ENCODE measurements at regions not wholly inside any gene's neighbourhood (a gene's known extent, or its start where the extent isn't known, plus 50 kb on each side); places are given as distances from the start of the nearest gene placed in this dataset.

DNA sequence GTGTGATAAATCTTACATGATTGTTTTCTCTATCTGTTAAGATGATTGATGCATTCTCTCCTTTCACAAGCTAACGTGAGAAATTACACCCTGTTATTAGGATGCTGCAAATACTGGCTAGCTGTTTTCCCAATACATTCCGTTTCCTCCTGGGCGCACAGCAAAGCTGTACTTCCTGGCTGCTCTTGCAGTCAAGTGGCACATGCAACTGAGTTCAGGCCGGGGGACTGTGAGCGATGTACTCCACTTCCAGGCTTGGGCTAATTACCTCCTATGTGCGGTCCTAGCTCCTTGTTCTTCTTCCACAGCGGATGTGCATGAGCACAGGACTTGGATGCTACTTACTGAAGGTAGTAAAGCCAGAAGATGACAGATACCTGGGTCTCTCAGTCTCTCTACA, 234.9 kb upstream of the SESN3 start:
- no peaks in the 10 kb centered on the region for H3K9me3 Mint-ChIP-seq
- H3K27me3 Mint-ChIP-seq (ENCODE audit: low read depth) = no peaks in the 10 kb centered on the region
- no peaks in the 10 kb centered on the region for H3K36me3 Mint-ChIP-seq
- ChIA-PET CTCF (interaction anchor here (1.3 kb wide), 1 partner anchor 314 kb away, joined by 6 read pairs; no protein-coding TSS in a partner anchor), POLR2A (no interaction called here)
- DNase-seq (ENCODE audit: low spot score) = no peak
- H3K4me1 Mint-ChIP-seq = no peaks in the 10 kb centered on the region
- H3K4me3 Mint-ChIP-seq = no peak overlapping the region
- ATAC-seq = peak; percentile 60
- no peak for TF ChIP-seq ZNF396 (CRISPR knock-in tag; IDR thresholded peaks at IDR 0.05; ENCODE audit: borderline replicate concordance)
- no peak for TF ChIP-seq CBFB (CRISPR knock-in tag; IDR thresholded peaks at IDR 0.05; ENCODE audit: low read depth)
- TF ChIP-seq ZNF232 (CRISPR knock-in tag; IDR thresholded peaks at IDR 0.05) = no peak
- TF ChIP-seq EMX1 (CRISPR knock-in tag; IDR thresholded peaks at IDR 0.05) = no peak
- TF ChIP-seq PREB (CRISPR knock-in tag; IDR thresholded peaks at IDR 0.05; ENCODE audit: borderline replicate concordance) = no peak
- no peak for TF ChIP-seq HMGA2 (CRISPR knock-in tag; IDR thresholded peaks at IDR 0.05)
- no peak overlapping the region for H3K27ac Mint-ChIP-seq

DNA sequence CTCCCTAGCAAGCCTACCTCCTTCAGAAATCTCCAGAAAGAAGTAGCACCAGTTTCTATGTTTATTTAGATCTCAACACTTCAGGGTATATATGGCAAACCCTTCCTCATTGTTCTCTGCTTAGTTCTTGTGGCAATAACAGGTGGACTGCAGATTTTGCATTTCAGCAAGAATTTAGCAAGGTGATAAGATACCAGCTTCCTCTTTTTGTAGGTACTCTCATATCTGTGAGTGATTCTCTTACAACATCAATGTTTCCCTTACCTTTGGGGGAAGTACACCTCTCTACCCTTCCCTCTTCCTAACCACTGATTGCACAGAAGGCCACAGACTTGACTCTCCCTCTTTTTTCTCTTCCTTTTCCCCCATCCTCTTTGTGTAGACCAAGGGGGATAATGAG, 230.9 kb upstream of the SESN3 start:
- CTCF ChIA-PET = interaction anchor here (0.6 kb wide), 1 partner anchor 12 kb away, joined by 3 read pairs; no protein-coding TSS in a partner anchor
- ATAC-seq (no peak), DNase-seq (ENCODE audit: low spot score) (no peak)
- POLR2A ChIA-PET = no interaction called here
- Mint-ChIP-seq H3K9me3 (peaks cover under 1% of the 10 kb centered on the region; the same call in 1 of the 2 replicates), H3K27ac (no peak overlapping the region), H3K27me3 (ENCODE audit: low read depth) (no peaks in the 10 kb centered on the region), H3K36me3 (no peaks in the 10 kb centered on the region), H3K4me1 (no peaks in the 10 kb centered on the region), H3K4me3 (no peak overlapping the region)
- TF ChIP-seq MXD4 (CRISPR knock-in tag; IDR thresholded peaks at IDR 0.05; ENCODE audit: borderline replicate concordance) = no peak
- TF ChIP-seq MAX (CRISPR knock-in tag; IDR thresholded peaks at IDR 0.05) = no peak
- TF ChIP-seq, protein P1, sequence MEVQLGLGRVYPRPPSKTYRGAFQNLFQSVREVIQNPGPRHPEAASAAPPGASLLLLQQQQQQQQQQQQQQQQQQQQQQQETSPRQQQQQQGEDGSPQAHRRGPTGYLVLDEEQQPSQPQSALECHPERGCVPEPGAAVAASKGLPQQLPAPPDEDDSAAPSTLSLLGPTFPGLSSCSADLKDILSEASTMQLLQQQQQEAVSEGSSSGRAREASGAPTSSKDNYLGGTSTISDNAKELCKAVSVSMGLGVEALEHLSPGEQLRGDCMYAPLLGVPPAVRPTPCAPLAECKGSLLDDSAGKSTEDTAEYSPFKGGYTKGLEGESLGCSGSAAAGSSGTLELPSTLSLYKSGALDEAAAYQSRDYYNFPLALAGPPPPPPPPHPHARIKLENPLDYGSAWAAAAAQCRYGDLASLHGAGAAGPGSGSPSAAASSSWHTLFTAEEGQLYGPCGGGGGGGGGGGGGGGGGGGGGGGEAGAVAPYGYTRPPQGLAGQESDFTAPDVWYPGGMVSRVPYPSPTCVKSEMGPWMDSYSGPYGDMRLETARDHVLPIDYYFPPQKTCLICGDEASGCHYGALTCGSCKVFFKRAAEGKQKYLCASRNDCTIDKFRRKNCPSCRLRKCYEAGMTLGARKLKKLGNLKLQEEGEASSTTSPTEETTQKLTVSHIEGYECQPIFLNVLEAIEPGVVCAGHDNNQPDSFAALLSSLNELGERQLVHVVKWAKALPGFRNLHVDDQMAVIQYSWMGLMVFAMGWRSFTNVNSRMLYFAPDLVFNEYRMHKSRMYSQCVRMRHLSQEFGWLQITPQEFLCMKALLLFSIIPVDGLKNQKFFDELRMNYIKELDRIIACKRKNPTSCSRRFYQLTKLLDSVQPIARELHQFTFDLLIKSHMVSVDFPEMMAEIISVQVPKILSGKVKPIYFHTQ (CRISPR knock-in tag; IDR thresholded peaks at IDR 0.05) = no peak
- TF ChIP-seq ATF1 (CRISPR knock-in tag; IDR thresholded peaks at IDR 0.05) = no peak
- TF ChIP-seq, protein P2, sequence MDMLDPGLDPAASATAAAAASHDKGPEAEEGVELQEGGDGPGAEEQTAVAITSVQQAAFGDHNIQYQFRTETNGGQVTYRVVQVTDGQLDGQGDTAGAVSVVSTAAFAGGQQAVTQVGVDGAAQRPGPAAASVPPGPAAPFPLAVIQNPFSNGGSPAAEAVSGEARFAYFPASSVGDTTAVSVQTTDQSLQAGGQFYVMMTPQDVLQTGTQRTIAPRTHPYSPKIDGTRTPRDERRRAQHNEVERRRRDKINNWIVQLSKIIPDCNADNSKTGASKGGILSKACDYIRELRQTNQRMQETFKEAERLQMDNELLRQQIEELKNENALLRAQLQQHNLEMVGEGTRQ (CRISPR knock-in tag; IDR thresholded peaks at IDR 0.05) = no peak
- TF ChIP-seq NFATC4 (CRISPR knock-in tag; IDR thresholded peaks at IDR 0.05) = no peak
- TF ChIP-seq CREM (CRISPR knock-in tag; IDR thresholded peaks at IDR 0.05) = no peak
- TF ChIP-seq NR1H2 (CRISPR knock-in tag; IDR thresholded peaks at IDR 0.05) = no peak
- no peak for TF ChIP-seq ZNF232 (CRISPR knock-in tag; IDR thresholded peaks at IDR 0.05)

DNA sequence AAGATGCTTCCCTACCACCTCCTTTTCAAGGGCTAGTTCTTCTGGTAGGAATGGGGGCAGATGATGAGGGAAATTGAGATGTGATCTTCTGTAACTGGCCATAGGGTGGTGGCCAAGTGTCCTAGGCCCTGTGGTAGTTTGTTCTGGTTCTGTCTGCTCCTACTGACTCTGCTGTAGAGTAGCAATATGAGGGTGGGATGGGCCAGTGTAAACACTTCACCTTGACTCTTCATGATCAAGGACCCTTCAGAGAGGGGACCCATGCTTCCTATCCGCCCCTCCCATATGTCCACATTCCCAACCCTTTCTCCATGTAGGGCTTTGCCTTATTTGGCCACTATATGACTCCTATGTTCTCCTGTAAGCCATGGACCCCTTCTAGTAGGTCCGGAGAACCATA, 230.3 kb upstream of the SESN3 start:
- no peak for DNase-seq (ENCODE audit: low spot score)
- no peaks in the 10 kb centered on the region for H3K36me3 Mint-ChIP-seq
- ATAC-seq = no peak
- POLR2A ChIA-PET = no interaction called here
- peaks cover 5% of the 10 kb centered on the region for H3K9me3 Mint-ChIP-seq
- no peak overlapping the region for H3K4me3 Mint-ChIP-seq
- no peaks in the 10 kb centered on the region for H3K4me1 Mint-ChIP-seq
- CTCF ChIA-PET = no interaction called here
- H3K27ac Mint-ChIP-seq = no peak overlapping the region
- no peaks in the 10 kb centered on the region for H3K27me3 Mint-ChIP-seq (ENCODE audit: low read depth)
- TF ChIP-seq HMGA2 (CRISPR knock-in tag; IDR thresholded peaks at IDR 0.05) (no peak), GTF2I (CRISPR knock-in tag; conservative IDR thresholded peaks at IDR 0.05) (no peak), FOXK1 (CRISPR knock-in tag; IDR thresholded peaks at IDR 0.05) (no peak), GRHL2 (CRISPR knock-in tag; IDR thresholded peaks at IDR 0.05; ENCODE audit: insufficient replicate concordance, severe bottlenecking) (no peak), ZBTB21 (CRISPR knock-in tag; IDR thresholded peaks at IDR 0.05; ENCODE audit: borderline replicate concordance) (no peak), ZNF425 (CRISPR knock-in tag; conservative IDR thresholded peaks at IDR 0.05) (no peak), SP1 (CRISPR knock-in tag; conservative IDR thresholded peaks at IDR 0.05) (no peak), TEAD1 (CRISPR knock-in tag; IDR thresholded peaks at IDR 0.05) (no peak), RORB (CRISPR knock-in tag; IDR thresholded peaks at IDR 0.05) (no peak)
- TF ChIP-seq, protein P3, sequence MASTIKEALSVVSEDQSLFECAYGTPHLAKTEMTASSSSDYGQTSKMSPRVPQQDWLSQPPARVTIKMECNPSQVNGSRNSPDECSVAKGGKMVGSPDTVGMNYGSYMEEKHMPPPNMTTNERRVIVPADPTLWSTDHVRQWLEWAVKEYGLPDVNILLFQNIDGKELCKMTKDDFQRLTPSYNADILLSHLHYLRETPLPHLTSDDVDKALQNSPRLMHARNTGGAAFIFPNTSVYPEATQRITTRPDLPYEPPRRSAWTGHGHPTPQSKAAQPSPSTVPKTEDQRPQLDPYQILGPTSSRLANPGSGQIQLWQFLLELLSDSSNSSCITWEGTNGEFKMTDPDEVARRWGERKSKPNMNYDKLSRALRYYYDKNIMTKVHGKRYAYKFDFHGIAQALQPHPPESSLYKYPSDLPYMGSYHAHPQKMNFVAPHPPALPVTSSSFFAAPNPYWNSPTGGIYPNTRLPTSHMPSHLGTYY (CRISPR knock-in tag; IDR thresholded peaks at IDR 0.05) = no peak
- TF ChIP-seq, protein P4, sequence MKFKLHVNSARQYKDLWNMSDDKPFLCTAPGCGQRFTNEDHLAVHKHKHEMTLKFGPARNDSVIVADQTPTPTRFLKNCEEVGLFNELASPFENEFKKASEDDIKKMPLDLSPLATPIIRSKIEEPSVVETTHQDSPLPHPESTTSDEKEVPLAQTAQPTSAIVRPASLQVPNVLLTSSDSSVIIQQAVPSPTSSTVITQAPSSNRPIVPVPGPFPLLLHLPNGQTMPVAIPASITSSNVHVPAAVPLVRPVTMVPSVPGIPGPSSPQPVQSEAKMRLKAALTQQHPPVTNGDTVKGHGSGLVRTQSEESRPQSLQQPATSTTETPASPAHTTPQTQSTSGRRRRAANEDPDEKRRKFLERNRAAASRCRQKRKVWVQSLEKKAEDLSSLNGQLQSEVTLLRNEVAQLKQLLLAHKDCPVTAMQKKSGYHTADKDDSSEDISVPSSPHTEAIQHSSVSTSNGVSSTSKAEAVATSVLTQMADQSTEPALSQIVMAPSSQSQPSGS (CRISPR knock-in tag; IDR thresholded peaks at IDR 0.05; ENCODE audit: borderline replicate concordance, low read depth) = no peak

All from WTC11 (cell line).